ENCODE measurements at regions not wholly inside any gene's neighbourhood (a gene's known extent, or its start where the extent isn't known, plus 50 kb on each side); places are given as distances from the start of the nearest gene placed in this dataset.
A peak's percentile ranks its signal among the peaks of the same experiment; 100 is the strongest.

DNA sequence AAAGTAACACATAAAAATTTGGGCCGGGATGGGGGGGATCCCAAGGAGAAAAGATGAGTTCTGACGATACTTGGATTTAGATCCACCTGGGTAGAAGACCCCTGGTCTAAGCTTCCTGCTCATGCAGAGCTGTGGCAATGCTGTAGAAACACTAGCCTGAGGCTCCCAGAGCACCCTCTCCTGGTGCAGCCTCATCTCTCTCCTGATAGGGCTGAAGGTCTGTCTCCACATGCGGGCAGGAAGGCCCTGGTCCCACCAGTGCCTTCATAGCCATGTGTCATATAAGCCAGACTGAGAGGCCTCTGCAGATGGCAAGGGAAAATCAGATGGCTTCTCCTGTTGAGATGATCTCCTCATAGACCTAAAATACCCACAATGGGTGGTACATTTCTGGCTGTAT lies 518.0 kb upstream of the ZFHX3 start:
- no peak overlapping the region for H3K4me3 Mint-ChIP-seq
- no peaks in the 10 kb centered on the region for H3K36me3 Mint-ChIP-seq (ENCODE audit: low read depth)
- H3K27ac Mint-ChIP-seq: no peak overlapping the region
- H3K4me1 Mint-ChIP-seq: no peaks in the 10 kb centered on the region
- no peak for TF ChIP-seq CTCF (IDR thresholded peaks at IDR 0.05; ENCODE audit: unreplicated experiment in 3 of 3)
- H3K9me3 Mint-ChIP-seq: no peaks in the 10 kb centered on the region
- H3K27me3 Mint-ChIP-seq (ENCODE audit: low read depth): peaks cover 15% of the 10 kb centered on the region

GRCh38 chr16:73565263-73565662 lies 517.3 kb upstream of the ZFHX3 start:
- no peaks in the 10 kb centered on the region for H3K9me3 Mint-ChIP-seq
- peaks cover 15% of the 10 kb centered on the region for H3K27me3 Mint-ChIP-seq (ENCODE audit: low read depth)
- H3K36me3 Mint-ChIP-seq (ENCODE audit: low read depth): no peaks in the 10 kb centered on the region
- no peaks in the 10 kb centered on the region for H3K4me1 Mint-ChIP-seq
- no peak overlapping the region for H3K4me3 Mint-ChIP-seq
- peak in 1 of 3 experiments; percentile 20 for TF ChIP-seq CTCF (IDR thresholded peaks at IDR 0.05; ENCODE audit: unreplicated experiment in 3 of 3)
- no peak overlapping the region for H3K27ac Mint-ChIP-seq

DNA sequence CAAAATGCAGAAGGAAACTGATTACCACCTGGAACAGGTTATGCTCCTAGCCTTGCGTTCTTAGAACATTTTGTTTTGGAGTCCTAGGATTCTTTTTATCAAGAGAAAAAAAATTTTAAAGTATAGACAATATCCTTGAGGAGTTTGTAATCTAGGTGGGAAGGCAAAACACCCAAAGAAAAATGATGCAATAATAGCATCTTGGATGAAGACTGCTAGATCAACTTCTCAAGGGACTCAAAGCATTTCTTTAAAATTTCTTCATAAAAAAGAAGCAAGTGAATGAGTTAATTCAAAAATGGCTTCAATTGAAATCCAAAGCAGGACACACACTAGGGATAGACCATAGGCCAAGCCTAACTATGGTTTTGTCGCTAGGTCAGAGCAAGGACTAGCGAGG lies 515.8 kb upstream of the ZFHX3 start:
- H3K27ac Mint-ChIP-seq: no peak overlapping the region
- H3K4me3 Mint-ChIP-seq: no peak overlapping the region
- peaks cover 13% of the 10 kb centered on the region for H3K27me3 Mint-ChIP-seq (ENCODE audit: low read depth)
- H3K4me1 Mint-ChIP-seq: no peaks in the 10 kb centered on the region
- H3K36me3 Mint-ChIP-seq (ENCODE audit: low read depth): no peaks in the 10 kb centered on the region
- H3K9me3 Mint-ChIP-seq: no peaks in the 10 kb centered on the region
- TF ChIP-seq CTCF (IDR thresholded peaks at IDR 0.05; ENCODE audit: unreplicated experiment in 3 of 3): no peak

DNA sequence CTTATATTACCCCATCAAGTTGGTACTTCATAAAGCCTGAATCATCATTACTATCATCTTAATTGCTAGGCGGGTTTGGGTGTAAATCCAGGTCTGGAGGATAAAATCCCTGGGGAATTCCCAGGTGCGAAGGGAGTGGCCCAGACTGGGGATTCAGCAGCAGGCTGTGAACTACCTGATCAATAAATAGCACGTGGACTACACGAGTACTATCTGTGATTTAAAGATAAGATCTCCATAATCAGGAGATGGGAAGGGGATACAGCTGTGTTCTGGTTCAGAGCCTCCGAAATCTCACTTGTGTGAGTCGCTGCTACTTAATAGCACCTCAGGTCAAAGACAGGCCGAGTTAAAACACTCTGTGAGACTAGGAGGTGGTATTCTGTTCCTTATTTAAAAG lies 512.6 kb upstream of the ZFHX3 start:
- H3K27ac Mint-ChIP-seq: no peak overlapping the region
- TF ChIP-seq CTCF (IDR thresholded peaks at IDR 0.05; ENCODE audit: unreplicated experiment in 3 of 3): no peak
- peaks cover 9% of the 10 kb centered on the region for H3K9me3 Mint-ChIP-seq
- peaks cover 6% of the 10 kb centered on the region for H3K27me3 Mint-ChIP-seq (ENCODE audit: low read depth)
- H3K36me3 Mint-ChIP-seq (ENCODE audit: low read depth): no peaks in the 10 kb centered on the region
- no peaks in the 10 kb centered on the region for H3K4me1 Mint-ChIP-seq
- no peak overlapping the region for H3K4me3 Mint-ChIP-seq

DNA sequence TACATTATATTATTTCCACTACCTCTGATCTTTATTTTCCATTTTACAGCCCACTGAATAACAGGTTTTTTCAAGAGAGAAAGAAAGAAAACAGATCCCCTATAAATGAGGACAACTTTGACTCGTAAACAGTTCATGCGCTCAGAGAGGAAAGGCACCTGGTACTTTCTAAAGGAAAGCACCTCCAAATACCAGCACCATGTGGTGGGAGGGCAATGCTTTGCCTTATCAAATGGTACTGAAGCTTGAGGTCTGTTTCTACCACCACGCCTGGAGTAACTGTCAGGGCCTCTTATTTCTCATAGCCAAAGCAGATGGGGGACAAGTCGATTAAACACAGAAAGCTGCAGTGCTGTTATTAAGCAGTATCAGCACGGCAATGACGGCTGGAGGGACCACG lies 510.3 kb upstream of the ZFHX3 start:
- H3K36me3 Mint-ChIP-seq (ENCODE audit: low read depth): no peaks in the 10 kb centered on the region
- H3K4me1 Mint-ChIP-seq: no peaks in the 10 kb centered on the region
- H3K27ac Mint-ChIP-seq: no peak overlapping the region
- H3K27me3 Mint-ChIP-seq (ENCODE audit: low read depth): peaks cover 6% of the 10 kb centered on the region
- H3K4me3 Mint-ChIP-seq: no peak overlapping the region
- peaks cover 9% of the 10 kb centered on the region for H3K9me3 Mint-ChIP-seq
- no peak for TF ChIP-seq CTCF (IDR thresholded peaks at IDR 0.05; ENCODE audit: unreplicated experiment in 3 of 3)

DNA sequence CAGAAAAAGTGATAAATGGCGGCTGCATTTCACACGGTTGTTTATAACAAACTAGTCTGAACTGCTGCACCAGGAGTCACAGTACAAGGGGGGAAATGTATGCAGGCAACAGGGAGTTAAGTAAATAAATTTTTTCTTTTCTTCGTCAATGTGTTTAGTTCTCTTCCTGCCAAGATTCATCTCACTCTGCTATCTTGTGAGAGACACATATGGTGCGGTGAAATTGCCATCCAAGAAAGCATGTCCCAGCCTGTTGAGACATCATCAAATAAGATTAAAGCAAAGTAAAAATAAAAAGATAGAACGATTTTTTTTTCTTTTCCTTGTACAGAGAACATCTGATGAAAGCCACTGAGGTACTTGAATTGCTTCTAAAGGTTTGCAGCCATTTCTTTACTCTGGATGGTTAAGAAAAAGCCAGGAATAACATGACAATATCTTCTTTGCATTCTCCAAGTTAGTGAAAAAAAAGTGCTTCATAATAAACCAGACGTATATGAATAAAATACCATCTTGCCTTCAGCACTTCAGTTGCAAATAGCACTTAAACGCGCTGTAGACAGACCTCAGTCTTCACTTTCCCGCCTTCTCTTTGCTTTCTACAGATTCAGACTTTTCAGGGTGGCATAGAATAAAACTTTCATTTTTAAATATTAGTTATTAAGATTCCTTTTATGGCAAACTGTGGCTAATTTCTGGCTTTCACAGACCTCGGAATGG lies 506.2 kb upstream of the ZFHX3 start:
- Mint-ChIP-seq H3K27ac (no peak overlapping the region), H3K36me3 (ENCODE audit: low read depth) (no peaks in the 10 kb centered on the region), H3K4me1 (peaks cover 5% of the 10 kb centered on the region), H3K9me3 (peaks cover 9% of the 10 kb centered on the region), H3K4me3 (no peak overlapping the region), H3K27me3 (ENCODE audit: low read depth) (peaks cover 21% of the 10 kb centered on the region)
- no peak for TF ChIP-seq CTCF (IDR thresholded peaks at IDR 0.05; ENCODE audit: unreplicated experiment in 3 of 3)

Data from nephron (organoid).